Germinal center (tissue), 1 donor: ENCODE measurements at regions not wholly inside any gene's neighbourhood (a gene's known extent, or its start where the extent isn't known, plus 50 kb on each side); places are given as distances from the start of the nearest gene placed in this dataset.
"Not testable (repeated sequence)": the region's sequence is repeated elsewhere in the genome, so short reads cannot be mapped to it uniquely, and the experiment has no call there.

Source experiments
- DNase-seq: peaks from one replicate; pipeline ENCODE4 v3.0.0; 2012; ENCODE audit warnings: mixed read lengths, low spot score

GRCh38 chr12:125776212-125776611 is 711.0 kb downstream of the AACS start:
- no peak for DNase-seq

DNA sequence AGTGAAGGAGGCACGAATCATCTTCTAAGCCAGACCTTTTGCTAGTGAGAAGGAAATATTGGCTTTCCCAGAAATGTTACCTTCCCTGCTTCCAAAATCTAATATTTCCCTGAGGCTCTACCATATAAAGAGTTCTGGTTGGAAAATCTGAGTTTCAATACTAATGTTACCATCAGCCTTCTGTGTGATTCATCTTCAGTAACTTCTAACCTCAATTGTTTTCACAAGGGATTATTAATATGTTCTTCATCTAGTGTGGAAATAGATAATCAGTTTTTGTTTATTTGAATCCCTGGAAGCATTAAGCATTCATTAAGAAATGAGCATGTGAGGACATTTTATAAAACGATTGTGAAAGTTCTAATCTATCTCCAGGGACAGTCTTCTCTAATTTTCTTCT is 720.9 kb downstream of the AACS start:
- no peak for DNase-seq

GRCh38 chr12:125794401-125794800 is 729.2 kb downstream of the AACS start:
- DNase-seq, result no peak

- DNase-seq, result no peak
Measured at GRCh38 chr12:125797421-125798175, 732.4 kb downstream of the AACS start.

DNA sequence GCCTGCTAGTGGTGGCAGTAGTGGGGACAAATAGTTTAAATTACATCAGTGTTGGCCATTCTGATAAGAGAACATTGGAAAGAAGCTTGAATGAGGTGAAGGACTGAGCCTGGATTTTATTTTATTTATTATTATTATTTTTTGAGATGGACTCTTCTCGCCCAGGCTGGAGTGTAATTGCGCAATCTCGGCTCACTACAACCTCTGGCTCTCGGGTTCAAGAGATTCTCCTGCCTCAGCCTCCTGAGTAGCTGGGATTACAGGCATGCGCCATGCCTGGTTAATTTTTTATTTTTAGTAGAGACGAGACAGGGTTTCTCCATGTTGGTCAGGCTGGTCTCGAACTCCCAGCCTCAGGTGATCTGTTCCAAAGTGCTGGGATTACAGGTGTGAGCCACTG is 739.4 kb downstream of the AACS start:
- DNase-seq, result no peak

DNA sequence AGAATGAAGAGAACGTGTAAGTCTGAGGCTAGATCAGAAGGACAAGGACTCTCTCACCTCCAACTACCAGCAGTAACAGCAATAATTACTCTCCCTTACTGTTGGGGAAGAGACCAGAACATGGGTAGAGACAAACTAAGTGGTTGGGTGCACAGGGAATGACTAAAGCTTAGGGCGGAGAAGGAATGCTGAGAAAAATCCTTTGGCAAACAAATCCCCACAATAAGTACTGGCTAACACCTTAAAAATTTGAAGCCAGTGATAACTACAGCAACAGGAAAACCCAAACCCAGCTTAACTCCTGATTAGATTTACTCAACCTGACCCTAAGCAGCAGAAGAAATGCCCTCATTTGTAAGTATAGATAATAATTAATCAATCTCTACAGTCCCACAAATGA is 759.0 kb downstream of the AACS start:
- DNase-seq, result no peak

DNA sequence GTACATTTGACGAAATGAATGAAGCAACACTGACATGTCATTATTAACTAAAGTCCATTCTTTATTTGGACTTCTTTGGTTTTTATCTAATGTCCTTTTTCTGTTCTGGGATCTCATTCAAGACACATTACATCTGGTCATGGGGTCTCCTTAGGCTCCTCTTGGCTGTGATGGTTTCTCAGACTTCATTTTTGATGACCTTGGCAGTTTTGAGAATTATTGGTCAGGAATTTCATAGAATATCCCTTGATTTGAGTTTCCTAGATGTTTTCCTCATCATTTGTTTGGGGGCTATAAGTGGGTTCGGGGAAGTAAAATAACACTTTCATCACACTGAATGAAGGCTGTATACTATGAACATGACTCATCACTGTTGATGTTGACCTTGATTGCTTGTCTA is 770.6 kb downstream of the AACS start:
- no peak for DNase-seq

DNA sequence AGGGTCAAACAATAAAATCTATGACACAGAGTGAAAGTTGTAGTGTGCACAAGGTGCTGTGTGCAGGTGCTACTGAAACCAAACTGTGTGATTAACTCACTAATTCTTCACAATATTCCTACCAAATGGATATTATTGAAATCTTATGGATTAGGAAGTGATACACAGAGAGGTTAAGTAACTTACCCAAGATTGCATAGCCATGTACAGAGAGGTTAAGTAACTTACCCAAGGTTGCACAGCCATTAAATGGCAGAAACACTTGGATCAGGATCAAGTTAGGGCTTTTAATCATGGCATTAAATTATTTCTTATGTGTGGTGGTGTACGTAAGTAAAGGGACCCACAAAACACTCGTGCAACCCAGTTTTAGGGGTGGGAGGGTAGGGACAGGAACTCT is 771.4 kb downstream of the AACS start:
- DNase-seq, result no peak

DNA sequence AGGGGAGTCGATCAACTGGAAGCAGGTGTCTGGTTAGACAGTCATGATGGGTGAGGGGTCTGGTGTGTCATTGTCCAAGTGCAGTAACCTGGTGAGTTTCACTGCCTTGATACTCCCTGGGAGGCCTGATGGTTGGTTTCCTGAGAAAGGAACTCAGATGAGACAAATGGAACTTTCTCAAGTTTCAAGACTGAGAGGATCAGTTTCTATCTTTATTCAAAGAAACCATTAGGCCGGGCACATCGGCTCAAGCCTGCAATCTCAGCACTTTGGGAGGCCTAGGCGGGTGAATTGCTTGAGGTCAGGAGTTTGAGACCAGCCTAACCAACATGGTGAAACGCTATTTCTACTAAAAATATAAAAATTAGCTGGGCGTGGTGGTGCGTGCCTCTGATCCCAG is 776.1 kb downstream of the AACS start:
- no peak for DNase-seq

- no peak for DNase-seq
Measured at GRCh38 chr12:125852116-125852515, 786.9 kb downstream of the AACS start.

DNA sequence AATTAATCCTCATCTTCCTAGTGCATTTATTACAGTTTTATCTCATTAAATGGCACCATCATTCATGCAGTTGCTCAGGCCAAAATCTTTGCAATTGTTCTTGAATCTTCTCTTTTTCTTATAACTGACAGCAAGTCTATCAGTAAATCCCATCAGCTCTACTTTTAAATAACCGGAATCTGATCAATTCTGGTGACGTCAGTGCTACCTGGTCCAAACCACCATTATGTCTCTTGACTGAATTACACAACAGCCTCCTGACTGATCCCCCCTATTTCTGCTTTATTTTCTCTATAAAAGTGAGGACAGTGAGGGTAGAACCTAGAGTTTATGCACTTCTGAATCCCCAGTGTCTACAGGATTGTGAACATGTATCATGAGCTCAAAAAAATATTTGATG is 787.4 kb downstream of the AACS start:
- no peak for DNase-seq

- no peak for DNase-seq
Measured at GRCh38 chr12:125853670-125854069, 788.4 kb downstream of the AACS start.

- no peak for DNase-seq
Measured at GRCh38 chr12:125856366-125856765, 791.1 kb downstream of the AACS start.

GRCh38 chr12:125856896-125857295 is 791.7 kb downstream of the AACS start:
- DNase-seq, result no peak

GRCh38 chr12:125860672-125861288 is 795.5 kb downstream of the AACS start:
- DNase-seq, result no peak

DNA sequence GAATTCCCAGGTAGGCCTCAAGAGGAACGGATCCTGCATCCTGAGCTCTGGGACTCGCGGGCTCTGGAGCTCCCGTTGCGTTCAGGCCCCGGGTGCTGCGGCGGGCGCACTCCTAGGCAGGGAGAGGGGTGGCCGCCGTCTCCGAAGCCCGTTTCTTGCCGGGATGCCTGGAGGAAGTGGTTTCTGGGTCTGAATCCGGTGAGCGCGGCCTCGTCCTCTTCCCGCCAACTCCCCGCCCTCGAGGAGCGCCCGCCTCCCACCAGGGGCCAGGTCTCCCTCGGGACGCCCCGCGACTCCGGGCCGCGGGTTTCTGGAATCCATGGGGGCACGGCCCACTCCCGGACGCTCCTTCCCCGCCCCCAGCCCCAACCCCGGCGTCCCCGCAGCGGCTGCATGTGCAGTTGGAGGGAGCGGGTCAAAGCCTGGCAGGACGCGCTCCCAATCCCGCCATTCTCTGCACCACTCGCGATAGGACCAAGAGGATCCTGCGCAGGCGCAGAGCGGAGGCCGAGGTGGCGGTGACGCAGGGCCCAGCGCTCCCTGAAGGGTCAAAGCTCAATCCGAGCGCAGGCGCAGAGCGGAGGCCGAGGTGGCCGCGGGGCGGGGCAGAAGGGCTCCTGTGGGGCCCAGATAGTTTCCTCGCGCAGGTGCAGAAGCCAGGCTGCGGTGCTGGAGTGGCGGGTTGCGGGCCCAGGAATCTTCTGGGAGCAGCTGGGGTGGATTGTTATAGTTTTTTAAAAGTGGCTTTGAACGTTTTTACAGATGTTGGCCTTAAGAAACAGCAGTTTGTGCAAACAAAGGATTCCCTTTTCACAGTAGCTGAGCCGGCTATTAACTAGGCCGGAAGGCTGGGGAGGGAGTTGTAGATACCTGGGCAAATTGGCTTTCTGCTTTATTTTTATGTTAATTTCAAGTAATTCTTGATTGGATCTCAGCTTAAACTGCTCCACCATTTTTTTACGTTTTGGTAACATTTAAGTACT is 796.4 kb downstream of the AACS start:
- no peak for DNase-seq

GRCh38 chr12:125865236-125865635 is 800.0 kb downstream of the AACS start:
- not testable (repeated sequence) for DNase-seq

GRCh38 chr12:125871811-125872594 is 806.8 kb downstream of the AACS start:
- DNase-seq, result no peak

GRCh38 chr12:125873016-125873415 is 807.8 kb downstream of the AACS start:
- no peak for DNase-seq

DNA sequence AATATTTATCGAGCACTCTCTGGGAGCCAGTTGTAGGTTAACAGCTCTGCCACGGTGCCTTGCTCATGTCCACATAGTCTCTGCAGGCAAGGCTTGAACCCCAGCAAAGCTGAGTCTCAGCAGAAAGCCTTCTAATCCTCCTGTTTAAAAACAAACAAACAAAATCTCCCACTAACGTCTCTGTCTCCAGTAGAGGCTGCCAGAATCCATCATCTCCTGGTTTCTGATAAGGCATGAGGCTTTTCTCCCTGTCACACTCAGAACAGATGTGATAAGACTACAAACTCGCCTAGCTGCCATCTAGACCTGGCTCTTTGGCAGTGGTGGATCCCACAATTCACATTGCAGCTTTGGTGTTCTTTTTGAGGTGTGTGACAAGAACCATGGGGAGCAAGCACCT is 813.2 kb downstream of the AACS start:
- no peak for DNase-seq

GRCh38 chr12:125882141-125882540 is 816.9 kb downstream of the AACS start:
- DNase-seq, result no peak

- no peak for DNase-seq
Measured at GRCh38 chr12:125888921-125889320, 823.7 kb downstream of the AACS start.
